HFFc6 (cell line): ENCODE measurements at regions not wholly inside any gene's neighbourhood (a gene's known extent, or its start where the extent isn't known, plus 50 kb on each side); places are given as distances from the start of the nearest gene placed in this dataset.
A peak's percentile ranks its signal among the peaks of the same experiment; 100 is the strongest.

Experiments
- DNase-seq: peaks from one replicate; pipeline ENCODE4 v3.0.0-alpha.2; 2018
- H3K27ac Mint-ChIP-seq: 2 replicates; pipeline ENCODE4 v1.8.0; 2020; ENCODE audit warnings: mild to moderate bottlenecking, mixed read lengths
- H3K27me3 Mint-ChIP-seq: 2 replicates; pipeline ENCODE4 v1.8.0; 2021; ENCODE audit warnings: mild to moderate bottlenecking, moderate library complexity, mixed read lengths; ENCODE audit not compliant: insufficient read depth
- H3K36me3 Mint-ChIP-seq: 2 replicates; pipeline ENCODE4 v1.8.0; 2021; ENCODE audit warnings: low read depth, mixed read lengths
- H3K4me1 Mint-ChIP-seq: 2 replicates; pipeline ENCODE4 v1.8.0; 2020; ENCODE audit warnings: low read depth, mixed read lengths
- H3K4me3 Mint-ChIP-seq: 2 replicates; pipeline ENCODE4 v1.8.0; 2020; ENCODE audit warnings: mild to moderate bottlenecking, moderate library complexity, mixed read lengths
- H3K9me3 Mint-ChIP-seq: 2 replicates; pipeline ENCODE4 v1.8.0; 2020; ENCODE audit warnings: mild to moderate bottlenecking, mixed read lengths
- CTCF ChIP-seq: fragments of 200-600 bp; sonication (generic); IDR thresholded peaks from 2 replicates; pipeline ENCODE4 v1.5.0; 2021; ENCODE audit warnings: antibody characterized with exemption, mild to moderate bottlenecking

- Mint-ChIP-seq H3K36me3 (no peaks in the 10 kb centered on the region), H3K4me1 (no peaks in the 10 kb centered on the region), H3K27me3 (peaks cover 1% of the 10 kb centered on the region; the same call in 1 of the 2 replicates), H3K27ac (no peak overlapping the region), H3K9me3 (peaks cover 8% of the 10 kb centered on the region; the same call in 1 of the 2 replicates), H3K4me3 (no peak overlapping the region)
- peak; percentile 27; the same call in 1 of the 2 replicates for TF ChIP-seq CTCF
- DNase-seq = no peak
These were observed 239.1 kb upstream of the ARID2 start for GRCh38 chr12:45490232-45490881.

GRCh38 chr12:45494279-45494678 lies 235.2 kb upstream of the ARID2 start:
- no peak for TF ChIP-seq CTCF
- Mint-ChIP-seq H3K36me3 (no peaks in the 10 kb centered on the region), H3K27me3 (peaks cover 8% of the 10 kb centered on the region), H3K4me1 (no peaks in the 10 kb centered on the region), H3K27ac (no peak overlapping the region), H3K9me3 (peaks cover 16% of the 10 kb centered on the region; the same call in 1 of the 2 replicates), H3K4me3 (no peak overlapping the region)
- DNase-seq = no peak

DNA sequence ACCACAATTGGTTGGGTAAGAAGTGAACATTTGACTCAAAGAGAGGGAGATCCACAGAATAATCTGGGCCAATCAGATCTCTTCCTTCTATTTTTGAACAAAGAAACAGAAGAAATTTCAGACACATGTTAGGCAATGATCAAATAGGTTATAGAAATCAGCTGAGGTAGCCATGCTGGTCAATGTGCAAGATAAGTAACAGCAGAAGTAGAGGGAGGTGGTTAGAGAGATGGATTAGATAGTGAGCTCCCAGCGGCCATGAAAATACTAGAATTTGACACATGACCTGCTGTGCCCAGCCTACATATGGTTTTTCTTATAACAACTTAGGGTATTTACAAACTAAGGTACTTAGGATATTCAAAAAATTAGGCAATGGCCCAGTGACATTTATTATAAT lies 230.9 kb upstream of the ARID2 start:
- H3K4me3 Mint-ChIP-seq = no peak overlapping the region
- no peak overlapping the region for H3K27ac Mint-ChIP-seq
- TF ChIP-seq CTCF = no peak
- H3K9me3 Mint-ChIP-seq = peaks cover 8% of the 10 kb centered on the region; the same call in 1 of the 2 replicates
- no peaks in the 10 kb centered on the region for H3K36me3 Mint-ChIP-seq
- no peak for DNase-seq
- peaks cover 12% of the 10 kb centered on the region for H3K27me3 Mint-ChIP-seq
- no peaks in the 10 kb centered on the region for H3K4me1 Mint-ChIP-seq

DNA sequence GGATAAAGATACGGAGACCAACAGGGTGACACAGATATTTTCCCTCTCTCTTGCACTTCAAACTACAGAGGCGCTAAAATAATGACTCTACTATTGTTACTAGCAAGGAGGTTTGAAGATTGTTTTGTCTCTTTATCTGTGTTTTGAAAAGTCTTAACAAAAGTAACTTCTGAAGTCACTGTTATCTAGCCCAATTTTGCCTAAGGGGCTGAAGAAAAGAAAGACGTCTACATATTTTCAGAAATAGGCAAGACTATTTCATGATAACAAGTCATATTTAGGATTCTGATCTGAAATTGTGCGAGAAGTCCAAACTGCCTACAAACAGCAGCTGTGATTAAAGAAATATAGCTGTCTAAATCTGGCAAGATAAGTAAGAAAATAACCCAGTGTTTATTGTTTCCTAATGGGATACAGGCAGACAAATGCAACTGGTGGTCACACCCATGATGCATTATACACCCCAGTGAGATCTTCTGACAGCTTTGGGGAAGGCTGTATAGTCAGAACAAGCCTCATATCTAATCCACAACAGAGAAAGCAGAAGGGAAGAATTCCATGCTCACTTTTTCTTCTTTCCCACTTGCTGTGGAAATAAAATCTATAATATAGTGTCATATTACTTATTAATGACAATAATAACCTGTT lies 226.9 kb upstream of the ARID2 start:
- no peak for DNase-seq
- peaks cover 8% of the 10 kb centered on the region for H3K27me3 Mint-ChIP-seq
- H3K27ac Mint-ChIP-seq = no peak overlapping the region
- no peak overlapping the region for H3K4me3 Mint-ChIP-seq
- no peaks in the 10 kb centered on the region for H3K4me1 Mint-ChIP-seq
- H3K9me3 Mint-ChIP-seq = peaks cover 3% of the 10 kb centered on the region; the same call in 1 of the 2 replicates
- no peak for TF ChIP-seq CTCF
- no peaks in the 10 kb centered on the region for H3K36me3 Mint-ChIP-seq

DNA sequence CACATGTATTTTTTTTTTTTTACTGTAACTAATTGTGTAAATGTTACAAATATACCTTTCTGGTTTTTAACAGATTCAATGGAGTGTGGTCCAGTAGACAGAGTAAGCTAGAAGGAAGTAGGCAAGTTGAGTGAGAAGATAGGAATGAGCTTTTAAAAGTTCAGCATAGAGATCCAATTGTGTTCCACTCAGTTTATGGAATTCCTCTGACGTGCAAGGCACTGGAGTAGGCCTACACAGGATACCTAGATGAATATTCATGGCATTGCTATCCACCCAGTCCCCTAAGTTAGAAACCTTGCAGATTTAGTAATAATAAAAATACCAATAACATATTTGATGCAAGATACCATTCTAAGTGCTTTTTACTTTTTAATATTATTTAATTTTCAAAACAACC lies 225.6 kb upstream of the ARID2 start:
- Mint-ChIP-seq H3K9me3 (no peaks in the 10 kb centered on the region), H3K4me3 (no peak overlapping the region), H3K27ac (no peak overlapping the region), H3K4me1 (no peaks in the 10 kb centered on the region), H3K36me3 (no peaks in the 10 kb centered on the region), H3K27me3 (peaks cover 5% of the 10 kb centered on the region; the same call in 1 of the 2 replicates)
- DNase-seq = peak; percentile 30
- TF ChIP-seq CTCF = no peak
